Mesothelial cell of epicardium (in vitro differentiated cells): ENCODE measurements at regions not wholly inside any gene's neighbourhood (a gene's known extent, or its start where the extent isn't known, plus 50 kb on each side); places are given as distances from the start of the nearest gene placed in this dataset.

Experiments used
- DNase-seq, 2 experiments: peaks; one replicate each; pipeline ENCODE4 v3.0.0; 2021; ENCODE audit warnings: low spot score in 2 of 2; ENCODE audit not compliant: unreplicated experiment in 2 of 2
- H3K27ac Mint-ChIP-seq: 2 replicates; pipeline ENCODE4 v1.8.0; 2021; ENCODE audit warnings: mixed read lengths
- H3K27me3 Mint-ChIP-seq: 2 replicates; pipeline ENCODE4 v1.8.0; 2021; ENCODE audit warnings: low read depth, mixed read lengths
- H3K36me3 Mint-ChIP-seq: 2 replicates; pipeline ENCODE4 v1.8.0; 2021; ENCODE audit warnings: mixed read lengths
- H3K4me1 Mint-ChIP-seq: 2 replicates; pipeline ENCODE4 v1.8.0; 2021; ENCODE audit warnings: mixed read lengths
- H3K4me3 Mint-ChIP-seq: 2 replicates; pipeline ENCODE4 v1.8.0; 2021; ENCODE audit warnings: mild to moderate bottlenecking, moderate library complexity, mixed read lengths
- H3K9me3 Mint-ChIP-seq: 2 replicates; pipeline ENCODE4 v1.8.0; 2021; ENCODE audit warnings: mixed read lengths
- CTCF ChIP-seq: fragments of 200-600 bp; sonication (generic); IDR thresholded peaks from one replicate; pipeline ENCODE4 v1.5.0; 2021; ENCODE audit warnings: antibody characterized with exemption; ENCODE audit not compliant: unreplicated experiment

DNA sequence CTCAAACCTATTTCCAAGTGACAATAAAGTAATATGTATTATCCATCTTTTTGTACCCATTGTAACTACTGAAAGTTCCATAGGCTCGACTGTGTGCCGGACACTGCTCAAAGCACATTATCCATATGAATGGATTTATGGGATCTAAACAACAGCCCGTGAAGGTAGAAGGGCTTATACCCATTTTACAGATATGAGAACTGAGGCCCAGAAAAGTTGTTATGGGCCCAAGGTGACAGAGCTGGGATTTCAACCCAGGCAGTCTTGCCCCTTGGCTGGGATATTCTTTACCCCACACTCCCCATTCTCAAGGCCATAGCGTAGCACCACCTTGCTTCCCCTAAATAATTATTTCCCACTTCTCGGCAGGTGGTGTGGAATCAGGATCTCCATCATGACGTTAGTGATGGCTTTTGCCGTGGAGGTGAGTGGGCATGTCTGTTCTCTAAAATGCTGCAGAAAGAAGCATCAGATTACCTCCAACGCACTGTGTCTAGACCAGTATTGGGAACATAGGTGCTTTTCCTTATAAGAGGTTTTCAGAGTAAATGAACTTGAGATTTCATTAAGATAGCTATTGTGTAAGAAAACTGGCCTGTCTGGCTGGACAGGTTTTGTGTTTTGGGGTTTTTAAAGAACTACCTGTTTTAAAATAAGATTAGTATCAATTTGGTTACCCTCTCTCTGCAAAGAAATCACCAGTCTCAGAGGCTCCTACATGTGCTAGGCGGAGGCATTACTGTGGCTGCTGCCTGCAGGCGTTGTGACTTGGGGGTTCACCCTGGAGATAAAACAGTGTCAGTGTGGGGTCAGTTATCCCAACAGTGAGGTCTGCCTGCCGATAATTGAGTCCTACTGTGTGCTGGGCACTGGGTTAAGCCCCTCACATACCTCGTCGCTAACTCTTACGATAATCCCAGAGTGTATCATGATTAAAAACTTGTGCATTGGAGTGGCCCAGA is 85.1 kb upstream of the SDK1 start:
- DNase-seq = peak in 1 of 2 experiments; percentile 31
- Mint-ChIP-seq H3K4me3 (no peak overlapping the region), H3K9me3 (no peaks in the 10 kb centered on the region), H3K27ac (peak overlapping the region; percentile 60), H3K36me3 (no peaks in the 10 kb centered on the region), H3K4me1 (peaks cover 24% of the 10 kb centered on the region), H3K27me3 (peaks cover 2% of the 10 kb centered on the region)
- no peak for TF ChIP-seq CTCF

DNA sequence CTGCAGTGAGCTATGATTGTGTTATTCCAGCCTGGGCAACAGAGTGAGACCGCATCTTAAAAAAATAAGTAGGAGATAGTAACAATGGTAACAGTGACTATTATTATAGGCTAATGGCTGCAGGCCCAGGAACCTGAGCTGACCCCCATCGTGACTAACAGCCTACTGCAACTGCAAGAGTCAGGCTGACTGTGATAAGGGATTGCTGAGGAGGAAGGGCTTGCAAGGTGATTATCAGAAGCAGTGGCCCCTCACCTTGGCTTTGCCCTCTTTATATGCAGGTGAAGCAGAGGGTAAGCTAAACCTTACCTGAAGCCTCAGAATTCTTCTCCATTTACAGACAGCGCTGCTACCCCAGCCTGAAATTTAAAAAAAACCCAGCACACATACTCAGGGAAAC is 83.9 kb upstream of the SDK1 start:
- Mint-ChIP-seq H3K27ac (no peak overlapping the region), H3K36me3 (no peaks in the 10 kb centered on the region), H3K27me3 (no peaks in the 10 kb centered on the region), H3K4me1 (peaks cover 24% of the 10 kb centered on the region), H3K4me3 (no peak overlapping the region), H3K9me3 (no peaks in the 10 kb centered on the region)
- no peak for TF ChIP-seq CTCF
- DNase-seq = peak in 1 of 2 experiments; percentile 10

DNA sequence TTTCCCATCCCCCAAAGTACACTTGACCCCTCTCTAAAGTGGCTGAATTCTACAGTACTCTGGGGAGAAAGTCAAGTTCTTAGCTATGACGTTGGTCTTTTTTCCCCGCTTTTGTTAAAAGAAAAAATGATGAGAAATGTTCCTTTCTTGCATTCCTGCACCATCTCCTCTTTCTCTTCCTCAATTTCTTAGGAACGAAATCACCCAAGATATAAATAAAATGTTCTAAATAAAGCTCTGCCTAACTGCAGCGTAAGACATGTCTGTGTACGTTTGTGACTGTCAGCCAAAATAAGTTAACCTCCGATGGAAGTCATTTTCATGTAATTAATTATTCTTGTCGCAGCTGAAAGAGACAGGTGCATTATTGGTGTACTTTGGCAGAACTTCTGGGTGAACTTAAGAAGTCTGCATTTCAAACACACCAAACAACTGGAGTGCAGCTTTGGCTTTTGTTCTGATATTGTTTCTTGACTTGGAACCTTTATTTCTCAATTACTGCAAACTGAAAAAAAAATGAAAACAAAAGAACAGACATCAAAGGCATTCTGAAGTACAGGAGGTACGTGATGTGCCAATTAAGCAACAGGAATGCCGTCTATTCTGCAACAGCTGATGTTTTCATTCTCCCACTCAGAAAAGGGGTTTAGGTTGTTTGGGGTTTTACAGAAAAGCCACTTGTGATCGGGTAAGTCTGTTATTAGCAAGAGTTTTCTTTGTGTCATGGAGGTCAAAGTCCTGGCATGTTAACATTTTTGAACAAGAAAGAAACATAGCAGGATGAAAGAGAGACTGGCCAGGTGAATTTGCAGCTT is 82.4 kb upstream of the SDK1 start:
- Mint-ChIP-seq H3K4me1 (peaks cover 24% of the 10 kb centered on the region), H3K27me3 (no peaks in the 10 kb centered on the region), H3K9me3 (no peaks in the 10 kb centered on the region), H3K4me3 (no peak overlapping the region), H3K36me3 (no peaks in the 10 kb centered on the region), H3K27ac (no peak overlapping the region)
- no peak for TF ChIP-seq CTCF
- DNase-seq = peak in 1 of 2 experiments; percentile 7

GRCh38 chr7:3229904-3230470 is 71.1 kb upstream of the SDK1 start:
- Mint-ChIP-seq H3K4me3 (no peak overlapping the region), H3K27me3 (no peaks in the 10 kb centered on the region), H3K4me1 (no peaks in the 10 kb centered on the region), H3K27ac (no peak overlapping the region), H3K9me3 (peaks cover 22% of the 10 kb centered on the region), H3K36me3 (peaks cover 2% of the 10 kb centered on the region)
- no peak for DNase-seq
- TF ChIP-seq CTCF = no peak

DNA sequence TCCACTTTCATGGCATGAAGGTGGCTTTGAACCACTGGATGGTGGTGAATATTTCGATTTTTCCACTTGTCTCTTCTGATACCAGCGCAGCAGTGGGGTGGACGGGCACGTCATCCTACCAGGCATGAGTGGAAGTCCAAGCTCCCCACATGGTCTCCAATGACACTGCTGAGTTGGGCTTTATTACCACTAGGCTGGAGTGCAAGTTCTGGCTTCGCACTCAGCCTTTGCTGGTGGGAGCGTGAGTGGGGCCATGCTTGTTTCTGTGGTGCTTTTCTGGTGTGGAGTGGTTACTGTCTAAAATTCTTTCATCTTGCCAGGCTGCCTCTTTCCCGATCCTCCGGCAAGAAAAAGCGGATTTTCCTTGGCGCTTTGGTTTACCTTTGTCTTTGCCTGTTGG is 70.1 kb upstream of the SDK1 start:
- H3K36me3 Mint-ChIP-seq = no peaks in the 10 kb centered on the region
- no peak overlapping the region for H3K4me3 Mint-ChIP-seq
- H3K27ac Mint-ChIP-seq = no peak overlapping the region
- H3K9me3 Mint-ChIP-seq = peaks cover 24% of the 10 kb centered on the region
- peak in 1 of 2 experiments; percentile 13 for DNase-seq
- H3K27me3 Mint-ChIP-seq = no peaks in the 10 kb centered on the region
- no peak for TF ChIP-seq CTCF
- H3K4me1 Mint-ChIP-seq = no peaks in the 10 kb centered on the region
